HFFc6 (cell line): ENCODE measurements at regions not wholly inside any gene's neighbourhood (a gene's known extent, or its start where the extent isn't known, plus 50 kb on each side); places are given as distances from the start of the nearest gene placed in this dataset.

ENCODE experiments used
- DNase-seq: peaks from one replicate; pipeline ENCODE4 v3.0.0-alpha.2; 2018
- H3K27ac Mint-ChIP-seq: 2 replicates; pipeline ENCODE4 v1.8.0; 2020; ENCODE audit warnings: mild to moderate bottlenecking, mixed read lengths
- H3K27me3 Mint-ChIP-seq: 2 replicates; pipeline ENCODE4 v1.8.0; 2021; ENCODE audit warnings: mild to moderate bottlenecking, moderate library complexity, mixed read lengths; ENCODE audit not compliant: insufficient read depth
- H3K36me3 Mint-ChIP-seq: 2 replicates; pipeline ENCODE4 v1.8.0; 2021; ENCODE audit warnings: low read depth, mixed read lengths
- H3K4me1 Mint-ChIP-seq: 2 replicates; pipeline ENCODE4 v1.8.0; 2020; ENCODE audit warnings: low read depth, mixed read lengths
- H3K4me3 Mint-ChIP-seq: 2 replicates; pipeline ENCODE4 v1.8.0; 2020; ENCODE audit warnings: mild to moderate bottlenecking, moderate library complexity, mixed read lengths
- H3K9me3 Mint-ChIP-seq: 2 replicates; pipeline ENCODE4 v1.8.0; 2020; ENCODE audit warnings: mild to moderate bottlenecking, mixed read lengths
- CTCF ChIP-seq: fragments of 200-600 bp; sonication (generic); IDR thresholded peaks from 2 replicates; pipeline ENCODE4 v1.5.0; 2021; ENCODE audit warnings: antibody characterized with exemption, mild to moderate bottlenecking

- DNase-seq, result peak; percentile 92
- peaks cover 19% of the 10 kb centered on the region for H3K36me3 Mint-ChIP-seq
- peak overlapping the region; percentile 53; the same call in 1 of the 2 replicates for H3K27ac Mint-ChIP-seq
- H3K9me3 Mint-ChIP-seq, result peaks cover 14% of the 10 kb centered on the region
- peak; percentile 81 for TF ChIP-seq CTCF
- peaks cover 24% of the 10 kb centered on the region for H3K4me1 Mint-ChIP-seq
- H3K27me3 Mint-ChIP-seq, result no peaks in the 10 kb centered on the region
- no peak overlapping the region for H3K4me3 Mint-ChIP-seq
These were observed 155.2 kb downstream of the ZNF330 start for GRCh38 chr4:141375855-141376254.

DNA sequence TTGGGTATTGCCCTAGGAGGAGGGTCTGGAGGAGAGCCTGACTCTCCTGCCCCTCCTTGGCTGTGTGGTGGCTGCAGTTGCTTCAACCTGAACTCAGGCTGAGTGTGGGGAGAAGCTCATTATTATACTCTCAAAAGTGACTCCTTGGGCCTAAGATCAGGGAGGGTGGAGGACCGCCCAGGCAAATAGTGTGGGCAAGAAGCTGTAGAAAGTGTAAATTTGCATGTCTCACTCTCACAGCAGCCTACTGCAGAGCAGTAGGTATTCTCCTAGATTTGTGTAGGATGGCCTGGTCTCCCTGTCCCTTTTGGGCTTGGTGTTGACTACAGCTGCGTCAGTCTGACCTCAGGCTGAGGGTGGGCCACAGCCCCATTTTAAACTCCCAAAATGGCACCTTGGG is 156.1 kb downstream of the ZNF330 start:
- H3K27ac Mint-ChIP-seq, result no peak overlapping the region
- H3K36me3 Mint-ChIP-seq, result peaks cover 19% of the 10 kb centered on the region
- TF ChIP-seq CTCF, result no peak
- peaks cover 14% of the 10 kb centered on the region for H3K9me3 Mint-ChIP-seq
- no peak for DNase-seq
- peaks cover 24% of the 10 kb centered on the region for H3K4me1 Mint-ChIP-seq
- no peak overlapping the region for H3K4me3 Mint-ChIP-seq
- H3K27me3 Mint-ChIP-seq, result no peaks in the 10 kb centered on the region

- TF ChIP-seq CTCF, result no peak
- Mint-ChIP-seq H3K27ac (no peak overlapping the region), H3K27me3 (no peaks in the 10 kb centered on the region), H3K36me3 (peaks cover 5% of the 10 kb centered on the region), H3K4me3 (no peak overlapping the region), H3K9me3 (peaks cover 4% of the 10 kb centered on the region; the same call in 1 of the 2 replicates), H3K4me1 (peaks cover 43% of the 10 kb centered on the region)
- DNase-seq, result no peak
These were observed 166.6 kb downstream of the ZNF330 start for GRCh38 chr4:141387299-141387698.

- peak overlapping the region; percentile 48 for H3K4me3 Mint-ChIP-seq
- H3K27ac Mint-ChIP-seq, result peak overlapping the region; percentile 80
- no peaks in the 10 kb centered on the region for H3K36me3 Mint-ChIP-seq
- no peaks in the 10 kb centered on the region for H3K27me3 Mint-ChIP-seq
- TF ChIP-seq CTCF, result no peak
- peak; percentile 87 for DNase-seq
- peaks cover 45% of the 10 kb centered on the region for H3K4me1 Mint-ChIP-seq
- H3K9me3 Mint-ChIP-seq, result no peaks in the 10 kb centered on the region
These were observed 167.8 kb downstream of the ZNF330 start for GRCh38 chr4:141388481-141388880.

- peaks cover 51% of the 10 kb centered on the region for H3K4me1 Mint-ChIP-seq
These were observed 169.0 kb downstream of the ZNF330 start for GRCh38 chr4:141389649-141390048.

More at GRCh38 chr4:141389649-141390048, 169.0 kb downstream of the ZNF330 start:
- no peak for DNase-seq
- Mint-ChIP-seq H3K4me3 (no peak overlapping the region), H3K27ac (peak overlapping the region; percentile 17; the same call in 1 of the 2 replicates), H3K36me3 (no peaks in the 10 kb centered on the region), H3K27me3 (no peaks in the 10 kb centered on the region), H3K9me3 (no peaks in the 10 kb centered on the region)
- TF ChIP-seq CTCF, result no peak
